ENCODE measurements at regions not wholly inside any gene's neighbourhood (a gene's known extent, or its start where the extent isn't known, plus 50 kb on each side); places are given as distances from the start of the nearest gene placed in this dataset.

GRCh38 chr2:145078923-145079322 is 559.0 kb upstream of the ZEB2 start:
- no peak for DNase-seq (ENCODE audit: low spot score)
- in situ Hi-C loops (cut with MboI; ENCODE audit: low pct_unique_long_range_greater_than_20kb, low sequenced_read_pairs, unreplicated experiment): no loop called here
- TF ChIP-seq CTCF (IDR thresholded peaks at IDR 0.05; ENCODE audit: extremely low read depth, insufficient read depth, missing control alignments): no peak

GRCh38 chr2:145076085-145076484 is 556.2 kb upstream of the ZEB2 start:
- no peak for TF ChIP-seq CTCF (IDR thresholded peaks at IDR 0.05; ENCODE audit: extremely low read depth, insufficient read depth, missing control alignments)
- DNase-seq (ENCODE audit: low spot score): no peak
- in situ Hi-C loops (cut with MboI; ENCODE audit: low pct_unique_long_range_greater_than_20kb, low sequenced_read_pairs, unreplicated experiment): no loop called here

GRCh38 chr2:145075454-145076062 is 555.6 kb upstream of the ZEB2 start:
- in situ Hi-C loops (cut with MboI; ENCODE audit: low pct_unique_long_range_greater_than_20kb, low sequenced_read_pairs, unreplicated experiment): no loop called here
- no peak for TF ChIP-seq CTCF (IDR thresholded peaks at IDR 0.05; ENCODE audit: extremely low read depth, insufficient read depth, missing control alignments)
- no peak for DNase-seq (ENCODE audit: low spot score)

- no peak for TF ChIP-seq CTCF (IDR thresholded peaks at IDR 0.05; ENCODE audit: extremely low read depth, insufficient read depth, missing control alignments)
- in situ Hi-C loops (cut with MboI; ENCODE audit: low pct_unique_long_range_greater_than_20kb, low sequenced_read_pairs, unreplicated experiment): no loop called here
- DNase-seq (ENCODE audit: low spot score): no peak
Measured at GRCh38 chr2:145070703-145071102, 550.8 kb upstream of the ZEB2 start.

GRCh38 chr2:145068509-145068908 is 548.6 kb upstream of the ZEB2 start:
- no peak for TF ChIP-seq CTCF (IDR thresholded peaks at IDR 0.05; ENCODE audit: extremely low read depth, insufficient read depth, missing control alignments)
- no peak for DNase-seq (ENCODE audit: low spot score)
- in situ Hi-C loops (cut with MboI; ENCODE audit: low pct_unique_long_range_greater_than_20kb, low sequenced_read_pairs, unreplicated experiment): no loop called here

GRCh38 chr2:145067549-145068030 is 547.7 kb upstream of the ZEB2 start:
- DNase-seq (ENCODE audit: low spot score): no peak
- TF ChIP-seq CTCF (IDR thresholded peaks at IDR 0.05; ENCODE audit: extremely low read depth, insufficient read depth, missing control alignments): no peak
- in situ Hi-C loops (cut with MboI; ENCODE audit: low pct_unique_long_range_greater_than_20kb, low sequenced_read_pairs, unreplicated experiment): no loop called here

Measured in GM13977 (cell line).